Parathyroid adenoma (tissue), 2 donors: ENCODE measurements at regions not wholly inside any gene's neighbourhood (a gene's known extent, or its start where the extent isn't known, plus 50 kb on each side); places are given as distances from the start of the nearest gene placed in this dataset.

Source experiments
- H2AFZ ChIP-seq: fragments of 300-600 bp; sonication (generic); one replicate; pipeline ENCODE4 v1.7.0; 2017; ENCODE audit warnings: antibody characterized with exemption, mild to moderate bottlenecking
- H3K27ac ChIP-seq: fragments of 300-600 bp; sonication (generic); one replicate; pipeline ENCODE4 v1.7.0; 2017
- H3K27me3 ChIP-seq: fragments of 300-600 bp; sonication (generic); one replicate; pipeline ENCODE4 v1.7.0; 2017; ENCODE audit warnings: low read length; ENCODE audit not compliant: control insufficient read depth, insufficient read depth
- H3K36me3 ChIP-seq: fragments of 300-600 bp; sonication (generic); one replicate; pipeline ENCODE4 v1.7.0; 2017; ENCODE audit warnings: low read length; ENCODE audit not compliant: control insufficient read depth, insufficient read depth
- H3K4me1 ChIP-seq: fragments of 300-600 bp; sonication (generic); one replicate; pipeline ENCODE4 v1.7.0; 2017; ENCODE audit warnings: control low read depth
- H3K4me2 ChIP-seq: fragments of 300-600 bp; sonication (generic); one replicate; pipeline ENCODE4 v1.7.0; 2017; ENCODE audit warnings: low read length
- H3K4me3 ChIP-seq: fragments of 300-600 bp; sonication (generic); one replicate; pipeline ENCODE4 v1.7.0; 2017; ENCODE audit warnings: low read depth, low read length
- H3K79me2 ChIP-seq: fragments of 300-600 bp; sonication (generic); one replicate; pipeline ENCODE4 v1.7.0; 2017; ENCODE audit warnings: control low read depth
- H3K9ac ChIP-seq: fragments of 300-600 bp; sonication (generic); one replicate; pipeline ENCODE4 v1.7.0; 2017; ENCODE audit warnings: mild to moderate bottlenecking
- H3K9me3 ChIP-seq: fragments of 300-600 bp; sonication (generic); one replicate; pipeline ENCODE4 v1.7.0; 2017; ENCODE audit warnings: low read length; ENCODE audit not compliant: control insufficient read depth
- CTCF ChIP-seq: fragments of 300-600 bp; sonication (generic); IDR thresholded peaks from one replicate; pipeline ENCODE4 v1.7.0; 2017; ENCODE audit warnings: antibody characterized with exemption, mild to moderate bottlenecking
- donor health status: primary hyperparathyroidism.

- H3K79me2 ChIP-seq, result no peaks in the 10 kb centered on the region
- no peak for TF ChIP-seq CTCF
Measured at GRCh38 chr19:28290963-28291657, 921.8 kb downstream of the UQCRFS1 start.

GRCh38 chr19:28289295-28290063, 923.5 kb downstream of the UQCRFS1 start:
- Histone ChIP-seq H3K27me3 (no peaks in the 10 kb centered on the region), H3K4me1 (no peaks in the 10 kb centered on the region), H3K9ac (no peak overlapping the region), H3K79me2 (no peaks in the 10 kb centered on the region), H3K4me2 (no peak overlapping the region), H3K4me3 (no peak overlapping the region), H3K36me3 (no peaks in the 10 kb centered on the region), H3K9me3 (no peaks in the 10 kb centered on the region), H3K27ac (no peak overlapping the region), H2AFZ (no peak overlapping the region)
- no peak for TF ChIP-seq CTCF

More at GRCh38 chr19:28290963-28291657, 921.8 kb downstream of the UQCRFS1 start:
- no peak overlapping the region for H3K9ac ChIP-seq
- no peaks in the 10 kb centered on the region for H3K27me3 ChIP-seq
- no peaks in the 10 kb centered on the region for H3K36me3 ChIP-seq
- no peak overlapping the region for H3K27ac ChIP-seq
- H3K4me3 ChIP-seq, result no peak overlapping the region
- H3K9me3 ChIP-seq, result no peaks in the 10 kb centered on the region
- no peak overlapping the region for H3K4me2 ChIP-seq
- no peak overlapping the region for H2AFZ ChIP-seq
- H3K4me1 ChIP-seq, result no peaks in the 10 kb centered on the region

GRCh38 chr19:28288572-28289264, 924.2 kb downstream of the UQCRFS1 start:
- H3K4me1 ChIP-seq, result no peaks in the 10 kb centered on the region
- no peaks in the 10 kb centered on the region for H3K27me3 ChIP-seq
- no peaks in the 10 kb centered on the region for H3K36me3 ChIP-seq
- H3K9ac ChIP-seq, result no peak overlapping the region
- no peak overlapping the region for H3K27ac ChIP-seq
- H3K79me2 ChIP-seq, result no peaks in the 10 kb centered on the region
- no peaks in the 10 kb centered on the region for H3K9me3 ChIP-seq
- H3K4me2 ChIP-seq, result no peak overlapping the region
- no peak for TF ChIP-seq CTCF
- H3K4me3 ChIP-seq, result no peak overlapping the region
- no peak overlapping the region for H2AFZ ChIP-seq

- no peaks in the 10 kb centered on the region for H3K79me2 ChIP-seq
- H3K27me3 ChIP-seq, result no peaks in the 10 kb centered on the region
- H3K9ac ChIP-seq, result no peak overlapping the region
- no peak for TF ChIP-seq CTCF
- no peak overlapping the region for H3K4me3 ChIP-seq
- H3K9me3 ChIP-seq, result no peaks in the 10 kb centered on the region
- H3K27ac ChIP-seq, result no peak overlapping the region
- no peak overlapping the region for H3K4me2 ChIP-seq
- H2AFZ ChIP-seq, result no peak overlapping the region
- no peaks in the 10 kb centered on the region for H3K36me3 ChIP-seq
- H3K4me1 ChIP-seq, result no peaks in the 10 kb centered on the region
Measured at GRCh38 chr19:28285917-28286316, 927.0 kb downstream of the UQCRFS1 start.
